Panc1 (cell line): ENCODE measurements at regions not wholly inside any gene's neighbourhood (a gene's known extent, or its start where the extent isn't known, plus 50 kb on each side); places are given as distances from the start of the nearest gene placed in this dataset.
"Not testable (repeated sequence)": the region's sequence is repeated elsewhere in the genome, so short reads cannot be mapped to it uniquely, and the experiment has no call there.

Experiments
- ATAC-seq: fragments of 200-7000 bp; cut with Tn5 transposase; 2 replicates; pipeline ENCODE4 v1.9.1; 2020; ENCODE audit warnings: mild to moderate bottlenecking, moderate library complexity
- BruUV-seq: library from RNA; stranded (reverse); fragments of 400-500 nt; replicated peaks from 2 replicates; lab custom pipeline; 2021; lab: Mats Ljungman, UMichigan
- CTCF ChIA-PET: fragments of 300-600 bp; sonication (Branson Sonifier 250); formaldehyde crosslinking; loops from one replicate; lab custom pipeline; 2022; ENCODE audit warnings: antibody characterized with exemption; lab: Charles Lee
- POLR2A ChIA-PET: fragments of 300-600 bp; sonication (Branson Sonifier 250); formaldehyde crosslinking; loops from one replicate; lab custom pipeline; 2022; ENCODE audit warnings: antibody characterized with exemption; lab: Charles Lee
- DNase-seq: peaks from one replicate; pipeline ENCODE4 v3.0.0-alpha.2; 2010; ENCODE audit warnings: low read depth, low spot score
- H3K27ac ChIP-seq: 2 replicates; pipeline ENCODE4 v1.5.1; 2011; ENCODE audit warnings: mild to moderate bottlenecking, low read length, inconsistent platforms
- H3K27me3 ChIP-seq: fragments of 200-500 bp; sonication (Bioruptor generic); 2 replicates; pipeline ENCODE4 v1.6.0; 2014; ENCODE audit warnings: low read length, inconsistent platforms; ENCODE audit not compliant: control insufficient read depth, insufficient read depth
- H3K36me3 ChIP-seq: fragments of 200-500 bp; sonication (Bioruptor generic); 2 replicates; pipeline ENCODE4 v1.5.1; 2014; ENCODE audit warnings: inconsistent platforms, mild to moderate bottlenecking, low read length, moderate library complexity; ENCODE audit not compliant: control insufficient read depth, insufficient read depth
- H3K4me1 ChIP-seq: 2 replicates; pipeline ENCODE4 v1.5.1; 2011; ENCODE audit warnings: inconsistent platforms, mild to moderate bottlenecking, low read length, moderate library complexity; ENCODE audit not compliant: control insufficient read depth, insufficient read depth
- H3K4me3 ChIP-seq, 2 experiments: 2 replicates each; pipeline ENCODE4 v1.5.1; 2011 to 2012; ENCODE audit warnings: low read depth in 2 of 2, low read length in 2 of 2, mild to moderate bottlenecking in 2 of 2, inconsistent platforms in 1 of 2, moderate library complexity in 1 of 2
- H3K9me3 ChIP-seq: fragments of 200-500 bp; sonication (Bioruptor generic); 2 replicates; pipeline ENCODE4 v1.5.1; 2014; ENCODE audit warnings: low read depth, mild to moderate bottlenecking, inconsistent platforms, low read length, moderate library complexity; ENCODE audit not compliant: control insufficient read depth, insufficient read depth
- POLR2AphosphoS5 ChIP-seq: IDR thresholded peaks from 2 replicates; pipeline ENCODE4 v1.6.1; 2012; ENCODE audit warnings: mild to moderate bottlenecking, low read depth, low read length, moderate library complexity
- SIN3A ChIP-seq: IDR thresholded peaks from 2 replicates; pipeline ENCODE4 v1.6.1; 2012; ENCODE audit warnings: low read depth, mild to moderate bottlenecking, low read length, moderate library complexity, borderline replicate concordance; ENCODE audit not compliant: insufficient read depth
- TCF7L2 ChIP-seq: IDR thresholded peaks from 2 replicates; pipeline ENCODE4 v1.6.1; 2011; ENCODE audit warnings: mild to moderate bottlenecking, low read depth, low read length, inconsistent platforms
- in situ Hi-C: cut with HindIII; loops from 2 replicates; pipeline ENCODE4 v1.10.0; 2016; ENCODE audit warnings: low sequenced_read_pairs, low pct_unique_long_range_greater_than_20kb
- intact Hi-C: fragments of 100-400 bp; cut with micrococcal nuclease; formaldehyde crosslinking; loops from one replicate; pipeline ENCODE4 v1.10.0; 2022; ENCODE audit not compliant: unreplicated experiment
- TF ChIP-seq, protein P1 (sequence below), 2 experiments: IDR thresholded peaks; 2 replicates each; pipeline ENCODE4 v1.6.1; 2011 to 2012; ENCODE audit warnings: low read depth in 2 of 2, control low read depth in 1 of 2, low read length in 1 of 2, mild to moderate bottlenecking in 1 of 2, moderate library complexity in 1 of 2; ENCODE audit not compliant: insufficient read depth in 1 of 2
- TF ChIP-seq, protein P2 (sequence below): fragments of 450-650 bp; IDR thresholded peaks from 2 replicates; pipeline ENCODE4 v1.5.1; 2017; ENCODE audit warnings: mild to moderate bottlenecking

DNA sequence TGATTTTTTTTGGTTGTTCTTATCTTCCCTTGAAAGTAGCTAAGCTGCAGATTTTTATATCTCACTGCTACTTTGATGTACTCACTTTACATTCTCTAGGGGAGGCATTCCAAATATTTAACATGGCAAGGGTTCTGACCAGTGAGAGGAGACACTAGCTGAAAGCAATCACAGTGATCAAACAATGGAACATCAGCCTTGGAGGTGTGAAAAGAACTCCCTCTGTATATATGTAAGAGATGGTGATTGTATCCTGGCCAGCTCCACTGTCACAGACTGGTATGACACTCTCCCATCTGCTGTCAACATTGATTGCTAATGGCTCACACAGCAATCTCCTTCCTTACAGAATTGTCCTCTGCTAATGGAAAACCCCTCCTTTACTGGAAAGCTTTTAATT is 291.7 kb upstream of the CDH19 start:
- no peaks in the 10 kb centered on the region for H3K36me3 ChIP-seq
- no peaks in the 10 kb centered on the region for H3K9me3 ChIP-seq
- H3K4me3 ChIP-seq = no peak overlapping the region
- no peak for DNase-seq
- H3K4me1 ChIP-seq = no peaks in the 10 kb centered on the region
- H3K27me3 ChIP-seq = no peaks in the 10 kb centered on the region
- TF ChIP-seq, protein P1, sequence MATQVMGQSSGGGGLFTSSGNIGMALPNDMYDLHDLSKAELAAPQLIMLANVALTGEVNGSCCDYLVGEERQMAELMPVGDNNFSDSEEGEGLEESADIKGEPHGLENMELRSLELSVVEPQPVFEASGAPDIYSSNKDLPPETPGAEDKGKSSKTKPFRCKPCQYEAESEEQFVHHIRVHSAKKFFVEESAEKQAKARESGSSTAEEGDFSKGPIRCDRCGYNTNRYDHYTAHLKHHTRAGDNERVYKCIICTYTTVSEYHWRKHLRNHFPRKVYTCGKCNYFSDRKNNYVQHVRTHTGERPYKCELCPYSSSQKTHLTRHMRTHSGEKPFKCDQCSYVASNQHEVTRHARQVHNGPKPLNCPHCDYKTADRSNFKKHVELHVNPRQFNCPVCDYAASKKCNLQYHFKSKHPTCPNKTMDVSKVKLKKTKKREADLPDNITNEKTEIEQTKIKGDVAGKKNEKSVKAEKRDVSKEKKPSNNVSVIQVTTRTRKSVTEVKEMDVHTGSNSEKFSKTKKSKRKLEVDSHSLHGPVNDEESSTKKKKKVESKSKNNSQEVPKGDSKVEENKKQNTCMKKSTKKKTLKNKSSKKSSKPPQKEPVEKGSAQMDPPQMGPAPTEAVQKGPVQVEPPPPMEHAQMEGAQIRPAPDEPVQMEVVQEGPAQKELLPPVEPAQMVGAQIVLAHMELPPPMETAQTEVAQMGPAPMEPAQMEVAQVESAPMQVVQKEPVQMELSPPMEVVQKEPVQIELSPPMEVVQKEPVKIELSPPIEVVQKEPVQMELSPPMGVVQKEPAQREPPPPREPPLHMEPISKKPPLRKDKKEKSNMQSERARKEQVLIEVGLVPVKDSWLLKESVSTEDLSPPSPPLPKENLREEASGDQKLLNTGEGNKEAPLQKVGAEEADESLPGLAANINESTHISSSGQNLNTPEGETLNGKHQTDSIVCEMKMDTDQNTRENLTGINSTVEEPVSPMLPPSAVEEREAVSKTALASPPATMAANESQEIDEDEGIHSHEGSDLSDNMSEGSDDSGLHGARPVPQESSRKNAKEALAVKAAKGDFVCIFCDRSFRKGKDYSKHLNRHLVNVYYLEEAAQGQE (IDR thresholded peaks at IDR 0.05; ENCODE audit: insufficient read depth in 1 of 2, low read depth in 2 of 2, low read length in 1 of 2) = no peak
- TF ChIP-seq, protein P2, sequence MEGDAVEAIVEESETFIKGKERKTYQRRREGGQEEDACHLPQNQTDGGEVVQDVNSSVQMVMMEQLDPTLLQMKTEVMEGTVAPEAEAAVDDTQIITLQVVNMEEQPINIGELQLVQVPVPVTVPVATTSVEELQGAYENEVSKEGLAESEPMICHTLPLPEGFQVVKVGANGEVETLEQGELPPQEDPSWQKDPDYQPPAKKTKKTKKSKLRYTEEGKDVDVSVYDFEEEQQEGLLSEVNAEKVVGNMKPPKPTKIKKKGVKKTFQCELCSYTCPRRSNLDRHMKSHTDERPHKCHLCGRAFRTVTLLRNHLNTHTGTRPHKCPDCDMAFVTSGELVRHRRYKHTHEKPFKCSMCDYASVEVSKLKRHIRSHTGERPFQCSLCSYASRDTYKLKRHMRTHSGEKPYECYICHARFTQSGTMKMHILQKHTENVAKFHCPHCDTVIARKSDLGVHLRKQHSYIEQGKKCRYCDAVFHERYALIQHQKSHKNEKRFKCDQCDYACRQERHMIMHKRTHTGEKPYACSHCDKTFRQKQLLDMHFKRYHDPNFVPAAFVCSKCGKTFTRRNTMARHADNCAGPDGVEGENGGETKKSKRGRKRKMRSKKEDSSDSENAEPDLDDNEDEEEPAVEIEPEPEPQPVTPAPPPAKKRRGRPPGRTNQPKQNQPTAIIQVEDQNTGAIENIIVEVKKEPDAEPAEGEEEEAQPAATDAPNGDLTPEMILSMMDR = no peak
- no peak for ATAC-seq
- ChIA-PET CTCF (no interaction called here), POLR2A (no interaction called here)
- intact Hi-C loops = no loop called here
- H3K27ac ChIP-seq = no peak overlapping the region
- in situ Hi-C loops = no loop called here
- BruUV-seq = no TSS peak

DNA sequence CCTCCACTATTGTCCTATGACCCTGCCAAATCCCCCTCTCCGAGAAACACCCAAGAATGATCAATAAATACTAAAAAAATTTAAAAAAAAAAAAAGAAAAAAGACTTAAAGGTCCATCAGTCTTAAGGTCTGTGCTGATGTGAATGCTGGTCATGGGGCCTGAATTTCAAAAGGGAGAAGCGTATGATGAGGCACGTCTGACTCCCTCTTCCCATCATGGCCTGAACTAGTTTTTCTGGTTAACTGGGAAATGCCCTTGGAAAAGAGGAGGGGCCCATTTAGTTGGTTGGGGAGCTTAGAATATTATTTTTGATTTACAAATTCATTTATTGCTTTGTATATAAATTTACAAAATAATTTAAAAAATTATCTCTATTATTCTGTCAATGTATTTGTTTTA is 291.0 kb upstream of the CDH19 start:
- ATAC-seq (no peak), DNase-seq (no peak)
- TF ChIP-seq TCF7L2 (no peak), SIN3A (no peak), POLR2AphosphoS5 (no peak)
- TF ChIP-seq, protein P1 (IDR thresholded peaks at IDR 0.05; ENCODE audit: insufficient read depth in 1 of 2, low read depth in 2 of 2, low read length in 1 of 2) = no peak
- TF ChIP-seq, protein P2 = no peak
- no peak overlapping the region for H3K4me3 ChIP-seq
- H3K27ac ChIP-seq = no peak overlapping the region
- H3K4me1 ChIP-seq = no peaks in the 10 kb centered on the region
- ChIA-PET CTCF (no interaction called here), POLR2A (no interaction called here)
- no TSS peak for BruUV-seq
- H3K27me3 ChIP-seq = no peaks in the 10 kb centered on the region
- no peaks in the 10 kb centered on the region for H3K9me3 ChIP-seq
- in situ Hi-C loops = no loop called here
- intact Hi-C loops = no loop called here
- no peaks in the 10 kb centered on the region for H3K36me3 ChIP-seq

DNA sequence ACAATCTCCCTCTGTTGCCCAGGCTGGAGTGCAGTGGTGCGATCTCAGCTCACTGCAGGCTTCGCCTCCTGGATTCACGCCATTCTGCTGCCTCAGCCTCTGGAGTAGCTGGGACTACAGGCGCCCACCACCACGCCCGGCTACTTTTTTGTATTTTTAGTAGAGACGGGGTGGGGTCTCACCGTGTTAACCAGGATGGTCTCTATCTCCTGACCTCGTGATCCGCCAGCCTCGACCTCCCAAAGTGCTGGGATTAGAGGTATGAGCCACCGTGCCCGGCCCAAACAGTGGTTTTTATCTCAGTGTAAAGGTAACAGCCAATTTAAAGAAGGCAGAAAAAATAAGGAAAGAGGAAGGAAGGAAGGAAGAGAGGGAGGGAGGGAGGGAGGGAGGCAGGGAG is 288.5 kb upstream of the CDH19 start:
- DNase-seq, H3K9me3 ChIP-seq, H3K27ac ChIP-seq, H3K27me3 ChIP-seq, in situ Hi-C loops, H3K4me3 ChIP-seq, H3K36me3 ChIP-seq, POLR2A ChIA-PET, ATAC-seq, H3K4me1 ChIP-seq, BruUV-seq, intact Hi-C loops, CTCF ChIA-PET: not testable (repeated sequence)
